Trophoblast cell (in vitro differentiated cells and primary cell): ENCODE measurements at regions not wholly inside any gene's neighbourhood (a gene's known extent, or its start where the extent isn't known, plus 50 kb on each side); places are given as distances from the start of the nearest gene placed in this dataset.
A peak's percentile ranks its signal among the peaks of the same experiment; 100 is the strongest.

Experiments
- DNase-seq, 2 donors: peaks; one replicate each; pipeline ENCODE4 v3.0.0-alpha.2; 2016
- H2AFZ ChIP-seq: 2 replicates; pipeline ENCODE4 v1.6.1; 2013; ENCODE audit warnings: low read length, moderate library complexity, mild to moderate bottlenecking; ENCODE audit not compliant: insufficient read depth, poor library complexity
- H2AK5ac ChIP-seq: 2 replicates; pipeline ENCODE4 v1.6.1; 2013; ENCODE audit warnings: mild to moderate bottlenecking, low read length
- H2BK120ac ChIP-seq: 2 replicates; pipeline ENCODE4 v1.6.1; 2013; ENCODE audit warnings: low read length, mild to moderate bottlenecking, moderate library complexity; ENCODE audit not compliant: insufficient read depth, poor library complexity
- H2BK12ac ChIP-seq: 2 replicates; pipeline ENCODE4 v1.6.1; 2013; ENCODE audit warnings: mild to moderate bottlenecking, low read length, moderate library complexity
- H2BK5ac ChIP-seq: 2 replicates; pipeline ENCODE4 v1.6.1; 2013; ENCODE audit warnings: low read length, low read depth, moderate library complexity, mild to moderate bottlenecking; ENCODE audit not compliant: poor library complexity
- H3K14ac ChIP-seq: 2 replicates; pipeline ENCODE4 v1.6.1; 2013; ENCODE audit warnings: mild to moderate bottlenecking, low read length
- H3K18ac ChIP-seq: 2 replicates; pipeline ENCODE4 v1.6.1; 2013; ENCODE audit warnings: mild to moderate bottlenecking, low read length
- H3K23ac ChIP-seq: 2 replicates; pipeline ENCODE4 v1.6.1; 2013; ENCODE audit warnings: low read length
- H3K27ac ChIP-seq: 2 replicates; pipeline ENCODE4 v1.5.1; 2013; ENCODE audit warnings: low read depth, mild to moderate bottlenecking, inconsistent platforms, low read length, moderate library complexity
- H3K27me3 ChIP-seq: 2 replicates; pipeline ENCODE4 v1.6.1; 2013; ENCODE audit warnings: inconsistent platforms, mild to moderate bottlenecking, low read length, moderate library complexity; ENCODE audit not compliant: insufficient read depth
- H3K36me3 ChIP-seq, 2 experiments: 1 replicate in 1 of 2; 2 replicates in 1 of 2; pipeline ENCODE4 v1.6.1; 2013; ENCODE audit warnings: low read length in 2 of 2, mild to moderate bottlenecking in 2 of 2, moderate library complexity in 1 of 2; ENCODE audit not compliant: insufficient read depth in 2 of 2, control insufficient read depth in 1 of 2
- H3K4ac ChIP-seq: 2 replicates; pipeline ENCODE4 v1.6.1; 2013; ENCODE audit warnings: low read depth, mild to moderate bottlenecking, low read length, moderate library complexity
- H3K4me1 ChIP-seq, 2 experiments: 1 replicate in 1 of 2; 2 replicates in 1 of 2; pipeline ENCODE4 v1.6.1; 2013; ENCODE audit warnings: low read length in 2 of 2, mild to moderate bottlenecking in 2 of 2, moderate library complexity in 1 of 2; ENCODE audit not compliant: insufficient read depth in 2 of 2, control insufficient read depth in 1 of 2
- H3K4me2 ChIP-seq: 2 replicates; pipeline ENCODE4 v1.6.1; 2013; ENCODE audit warnings: inconsistent platforms, mild to moderate bottlenecking, low read length, moderate library complexity
- H3K4me3 ChIP-seq: 2 replicates; pipeline ENCODE4 v1.5.1; 2013; ENCODE audit warnings: mild to moderate bottlenecking, low read depth, low read length, inconsistent platforms
- H3K79me1 ChIP-seq: one replicate; pipeline ENCODE4 v1.6.1; 2013; ENCODE audit warnings: low read length
- H3K79me2 ChIP-seq: 2 replicates; pipeline ENCODE4 v1.6.1; 2013; ENCODE audit warnings: low read length, mild to moderate bottlenecking; ENCODE audit not compliant: control insufficient read depth, insufficient read depth, poor library complexity
- H3K9ac ChIP-seq: 2 replicates; pipeline ENCODE4 v1.6.1; 2013; ENCODE audit warnings: mild to moderate bottlenecking, low read length
- H3K9me3 ChIP-seq: 2 replicates; pipeline ENCODE4 v1.6.1; 2013; ENCODE audit warnings: low read depth, mild to moderate bottlenecking, control low read depth, inconsistent platforms, low read length; ENCODE audit not compliant: insufficient read depth
- H4K12ac ChIP-seq: 2 replicates; pipeline ENCODE4 v1.6.1; 2013; ENCODE audit warnings: low read depth, mild to moderate bottlenecking, low read length, moderate library complexity
- H4K8ac ChIP-seq: 2 replicates; pipeline ENCODE4 v1.6.1; 2013; ENCODE audit warnings: low read depth, mild to moderate bottlenecking, low read length, moderate library complexity
- H4K91ac ChIP-seq: one replicate; pipeline ENCODE4 v1.6.1; 2013; ENCODE audit warnings: low read depth, mild to moderate bottlenecking, low read length, moderate library complexity
- WGBS: extraction: QIAGEN DNeasy Blood & Tissue Kit; methylation state at CpG from one replicate; pipeline ENCODE4 v1.1.7; 2013; ENCODE audit warnings: missing lambda C conversion rate; ENCODE audit not compliant: insufficient read length, insufficient coverage; ENCODE audit errors: extremely low coverage; 5-methylcytosine and 5-hydroxymethylcytosine counted together

- Histone ChIP-seq H3K27ac (peak overlapping the region; percentile 45), H2AK5ac (no peak overlapping the region), H2BK5ac (no peak overlapping the region), H3K4me2 (no peak overlapping the region), H4K8ac (no peak overlapping the region), H2AFZ (no peak overlapping the region), H3K9me3 (peaks cover 1% of the 10 kb centered on the region), H4K12ac (no peak overlapping the region), H3K18ac (no peak overlapping the region), H3K23ac (no peak overlapping the region), H3K4me1 (peaks cover 3 to 7% of the 10 kb centered on the region in 2 experiments), H3K14ac (no peak overlapping the region), H3K79me1 (no peaks in the 10 kb centered on the region), H3K4me3 (no peak overlapping the region), H3K9ac (no peak overlapping the region), H4K91ac (no peak overlapping the region), H2BK120ac (no peak overlapping the region), H3K27me3 (no peaks in the 10 kb centered on the region), H3K36me3 (no peaks in the 10 kb centered on the region), H3K4ac (no peak overlapping the region), H2BK12ac (no peak overlapping the region), H3K79me2 (no peaks in the 10 kb centered on the region)
- DNase-seq: no peak
- WGBS: no CpG with 5 or more reads among the region's 3 CpGs
Observed at GRCh38 chr22:34914846-34915245, 151.1 kb upstream of the ISX start.

- H2AK5ac ChIP-seq: peak overlapping the region; percentile 26
- no peaks in the 10 kb centered on the region for H3K79me2 ChIP-seq
- peak overlapping the region; percentile 50 for H2BK12ac ChIP-seq
- no peak overlapping the region for H2BK120ac ChIP-seq
- H3K79me1 ChIP-seq: no peaks in the 10 kb centered on the region
- no peak for DNase-seq
- no peak overlapping the region for H4K8ac ChIP-seq
- no peaks in the 10 kb centered on the region for H3K36me3 ChIP-seq
- no peak overlapping the region for H3K14ac ChIP-seq
- no peaks in the 10 kb centered on the region for H3K27me3 ChIP-seq
- H3K18ac ChIP-seq: no peak overlapping the region
- no peak overlapping the region for H3K27ac ChIP-seq
- no CpG with 5 or more reads among the region's 5 CpGs for WGBS
- H3K4me2 ChIP-seq: no peak overlapping the region
- H4K12ac ChIP-seq: no peak overlapping the region
- no peak overlapping the region for H3K9ac ChIP-seq
- no peak overlapping the region for H3K4me3 ChIP-seq
- H3K4ac ChIP-seq: no peak overlapping the region
- peaks cover 1% of the 10 kb centered on the region for H3K9me3 ChIP-seq
- H2AFZ ChIP-seq: no peak overlapping the region
- H4K91ac ChIP-seq: no peak overlapping the region
- peaks cover 3 to 7% of the 10 kb centered on the region in 2 experiments for H3K4me1 ChIP-seq
- H2BK5ac ChIP-seq: no peak overlapping the region
- H3K23ac ChIP-seq: no peak overlapping the region
Observed at GRCh38 chr22:34917239-34917638, 148.7 kb upstream of the ISX start.

- H3K4ac ChIP-seq: no peak overlapping the region
- H4K91ac ChIP-seq: no peak overlapping the region
- no peak overlapping the region for H4K12ac ChIP-seq
- H3K4me2 ChIP-seq: no peak overlapping the region
- H3K14ac ChIP-seq: no peak overlapping the region
- no peak overlapping the region for H4K8ac ChIP-seq
- no peak for DNase-seq
- no peak overlapping the region for H2AFZ ChIP-seq
- H3K9ac ChIP-seq: no peak overlapping the region
- no peaks in the 10 kb centered on the region for H3K27me3 ChIP-seq
- no peak overlapping the region for H3K4me3 ChIP-seq
- peaks cover 0 to 4% of the 10 kb centered on the region in 2 experiments for H3K4me1 ChIP-seq
- no peak overlapping the region for H2BK12ac ChIP-seq
- no peak overlapping the region for H3K18ac ChIP-seq
- no peaks in the 10 kb centered on the region for H3K36me3 ChIP-seq
- no peaks in the 10 kb centered on the region for H3K79me2 ChIP-seq
- H2AK5ac ChIP-seq: no peak overlapping the region
- H3K27ac ChIP-seq: no peak overlapping the region
- no CpG with 5 or more reads among the region's 4 CpGs for WGBS
- H3K9me3 ChIP-seq: no peaks in the 10 kb centered on the region
- no peak overlapping the region for H2BK120ac ChIP-seq
- H3K23ac ChIP-seq: no peak overlapping the region
- no peak overlapping the region for H2BK5ac ChIP-seq
- H3K79me1 ChIP-seq: peaks cover 3% of the 10 kb centered on the region
Observed at GRCh38 chr22:34931026-34931425, 134.9 kb upstream of the ISX start.

GRCh38 chr22:34934261-34934660 is 131.7 kb upstream of the ISX start:
- peaks cover 0 to 4% of the 10 kb centered on the region in 2 experiments for H3K4me1 ChIP-seq
- H3K14ac ChIP-seq: no peak overlapping the region
- H2BK120ac ChIP-seq: no peak overlapping the region
- H3K79me1 ChIP-seq: peaks cover 3% of the 10 kb centered on the region
- no peak overlapping the region for H4K12ac ChIP-seq
- no peak overlapping the region for H4K91ac ChIP-seq
- H3K18ac ChIP-seq: no peak overlapping the region
- H2AK5ac ChIP-seq: no peak overlapping the region
- H3K4ac ChIP-seq: no peak overlapping the region
- no peak overlapping the region for H3K4me3 ChIP-seq
- H3K9me3 ChIP-seq: no peaks in the 10 kb centered on the region
- no peaks in the 10 kb centered on the region for H3K36me3 ChIP-seq
- no peak overlapping the region for H2BK5ac ChIP-seq
- H3K27ac ChIP-seq: no peak overlapping the region
- H3K27me3 ChIP-seq: no peaks in the 10 kb centered on the region
- DNase-seq: no peak
- peak overlapping the region; percentile 24 for H2BK12ac ChIP-seq
- H3K9ac ChIP-seq: no peak overlapping the region
- no peaks in the 10 kb centered on the region for H3K79me2 ChIP-seq
- H3K23ac ChIP-seq: no peak overlapping the region
- no CpG with 5 or more reads among the region's 5 CpGs for WGBS
- H3K4me2 ChIP-seq: no peak overlapping the region
- H4K8ac ChIP-seq: no peak overlapping the region
- no peak overlapping the region for H2AFZ ChIP-seq
